NCI-H2081 (cell line): ENCODE measurements at regions not wholly inside any gene's neighbourhood (a gene's known extent, or its start where the extent isn't known, plus 50 kb on each side); places are given as distances from the start of the nearest gene placed in this dataset.
"Not testable (repeated sequence)": the region's sequence is repeated elsewhere in the genome, so short reads cannot be mapped to it uniquely, and the experiment has no call there.

Source experiments
- DNase-seq, 2 experiments: peaks; one replicate each; lab custom pipeline; 2025; lab: John Stamatoyannopoulos, UW

DNA sequence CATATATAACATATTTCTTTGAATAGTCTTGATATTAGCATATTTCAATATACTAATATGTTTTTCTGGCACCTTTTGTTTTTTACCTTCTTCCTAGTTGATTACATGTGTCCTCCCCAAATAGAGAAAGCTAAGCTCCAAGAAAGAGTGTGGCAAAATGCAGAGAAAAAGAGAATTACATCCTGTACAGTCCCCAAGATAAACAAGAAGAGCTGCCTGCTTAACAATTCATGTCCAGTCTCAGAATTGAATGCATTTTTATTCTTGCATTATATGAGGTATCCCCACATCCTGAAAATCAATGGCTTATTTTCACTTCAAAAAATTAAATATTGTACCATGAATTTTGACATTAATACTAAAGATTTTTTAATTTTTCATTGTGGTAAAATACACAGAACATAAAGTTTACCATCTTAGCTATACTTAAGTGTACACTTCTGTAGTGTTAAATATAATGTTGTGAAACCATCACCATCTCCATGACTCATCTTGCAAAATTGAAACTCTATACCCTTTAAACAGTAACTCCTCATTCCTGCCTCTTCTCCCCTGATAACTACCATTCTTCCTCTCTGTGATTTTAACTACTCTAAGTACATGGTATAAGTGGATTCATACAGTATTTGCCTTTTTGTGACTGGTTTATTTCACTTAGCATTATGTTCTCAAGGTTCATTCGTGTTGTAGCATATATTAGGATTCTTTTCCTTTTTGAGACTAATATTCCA lies 490.3 kb downstream of the COL12A1 start:
- DNase-seq = no peak

DNA sequence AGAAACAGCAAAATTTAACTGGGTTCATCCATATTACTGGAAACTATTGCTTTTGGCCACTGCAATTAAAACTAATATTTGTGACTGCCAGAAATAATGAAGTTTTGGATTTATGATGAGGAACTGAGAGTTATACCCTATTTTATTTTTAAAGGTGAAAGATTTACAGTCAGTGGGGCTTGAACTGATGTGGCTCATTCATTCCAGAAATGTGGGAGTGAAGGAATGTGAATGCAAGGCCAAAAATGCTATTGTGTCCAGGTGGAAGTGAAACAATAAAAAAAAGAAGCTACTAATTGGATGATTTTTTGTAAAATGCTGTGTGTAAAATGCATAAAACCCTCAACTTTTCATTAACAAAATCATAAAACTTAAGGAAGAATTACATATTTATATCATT lies 491.9 kb downstream of the COL12A1 start:
- no peak for DNase-seq

DNA sequence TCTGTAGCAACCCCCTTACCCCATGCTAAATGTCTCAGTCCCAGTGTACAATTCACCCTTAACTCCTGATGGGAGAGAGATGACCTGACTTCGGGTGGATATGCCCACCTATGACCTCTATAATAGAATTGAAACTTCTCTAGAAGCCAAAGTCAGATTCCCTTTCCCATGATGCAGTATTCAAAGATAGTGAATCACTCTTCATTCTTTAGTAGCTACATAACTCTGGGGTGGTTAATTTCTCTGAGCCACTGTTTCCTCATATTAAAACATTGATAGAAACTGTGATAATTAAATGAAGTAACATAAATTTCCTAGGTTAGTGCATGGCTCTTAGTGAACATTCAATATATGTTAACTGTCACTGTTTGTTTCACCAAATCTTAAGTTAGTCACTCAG lies 500.4 kb downstream of the COL12A1 start:
- DNase-seq = no peak

DNA sequence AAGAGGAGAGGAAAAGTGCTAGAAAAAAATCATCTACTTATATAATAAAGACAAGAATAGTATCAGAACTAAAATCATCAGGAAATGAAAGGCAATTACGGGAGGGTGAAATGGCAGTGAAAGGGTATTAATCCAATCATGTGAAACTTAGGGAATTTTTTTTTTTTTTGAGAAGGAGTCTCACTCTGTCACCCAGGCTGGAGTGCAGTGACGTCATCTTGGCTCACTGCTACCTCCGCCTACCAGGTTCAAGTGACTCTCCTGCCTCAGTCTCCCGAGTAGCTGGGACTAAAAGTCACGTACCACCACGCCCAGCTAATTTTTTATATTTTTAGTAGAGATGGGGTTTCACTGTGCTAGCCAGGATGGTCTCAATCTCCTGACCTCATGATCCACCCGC lies 501.3 kb downstream of the COL12A1 start:
- not testable (repeated sequence) for DNase-seq

DNA sequence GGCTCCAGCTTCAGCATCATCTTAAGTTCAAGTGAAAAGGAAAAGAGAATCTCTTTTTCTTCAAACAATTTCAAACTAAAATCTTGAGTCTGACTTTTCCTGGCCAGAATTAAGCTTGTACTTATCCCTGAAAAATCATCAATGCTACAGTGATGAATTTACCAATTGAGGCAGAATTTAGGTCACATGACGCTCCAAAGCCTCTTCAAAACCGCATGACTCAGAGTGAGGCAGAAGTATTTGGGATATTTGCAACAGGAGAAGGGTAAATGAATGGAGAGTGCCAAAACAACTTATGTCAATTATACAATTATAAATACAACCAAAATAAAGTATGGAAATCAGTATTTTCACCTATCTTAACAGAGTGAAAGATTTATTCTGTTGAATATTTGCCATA lies 515.5 kb downstream of the COL12A1 start:
- DNase-seq = no peak

DNA sequence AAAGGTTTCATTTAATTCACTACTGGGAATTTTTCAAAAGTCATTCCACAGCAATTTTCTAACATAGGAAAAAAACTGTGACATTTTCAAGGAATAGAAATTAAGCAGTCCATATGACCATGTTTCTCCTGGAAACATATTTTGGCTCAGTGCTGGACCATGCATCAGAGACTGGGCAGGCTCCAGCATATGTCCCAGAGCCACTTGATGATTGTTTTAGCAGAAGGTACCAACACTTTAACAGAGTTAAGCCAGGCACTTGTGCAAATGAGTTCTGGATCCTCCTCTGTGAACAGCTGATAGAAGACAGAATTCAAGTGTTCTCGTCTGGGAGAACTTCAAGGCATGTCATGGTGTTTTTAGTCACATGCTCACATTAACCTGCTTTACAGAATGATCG lies 516.3 kb downstream of the COL12A1 start:
- DNase-seq = no peak

DNA sequence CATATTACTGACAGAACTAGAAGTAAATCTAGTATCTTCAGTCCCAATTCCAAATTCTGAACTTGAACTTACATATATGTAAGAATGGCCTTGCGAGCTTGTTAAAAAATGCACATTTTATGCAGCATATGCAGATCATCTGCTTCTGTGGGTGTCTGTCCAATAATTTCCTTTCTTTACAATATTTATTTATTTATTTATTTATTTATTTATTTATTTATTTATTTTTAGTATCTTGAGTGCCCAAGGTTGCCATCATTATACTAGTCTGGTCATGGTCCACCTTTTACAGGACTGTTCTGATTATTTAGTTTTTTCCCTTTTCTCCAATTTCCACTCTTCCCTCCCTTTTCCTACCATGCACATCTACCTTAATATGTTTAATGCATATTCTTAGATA lies 528.4 kb downstream of the COL12A1 start:
- no peak for DNase-seq

DNA sequence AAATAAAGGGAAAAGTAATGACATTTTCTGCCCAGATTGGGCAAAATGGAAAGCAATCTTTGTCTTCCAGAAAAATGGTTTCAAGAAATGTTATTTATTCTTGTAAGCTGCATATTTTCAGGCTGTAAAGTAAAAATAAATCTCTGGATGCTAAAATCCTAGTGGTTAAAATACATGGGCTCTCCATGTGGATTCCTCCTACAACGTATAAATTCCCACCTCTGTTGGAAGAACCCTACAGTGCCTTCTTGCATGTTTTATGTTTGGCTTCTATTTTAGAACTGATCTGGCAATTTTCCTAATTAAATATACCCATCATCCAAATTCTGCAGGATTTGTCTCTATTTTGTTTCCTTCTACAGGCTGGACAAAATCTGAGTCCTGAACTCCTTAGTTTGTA lies 528.9 kb downstream of the COL12A1 start:
- DNase-seq = no peak

DNA sequence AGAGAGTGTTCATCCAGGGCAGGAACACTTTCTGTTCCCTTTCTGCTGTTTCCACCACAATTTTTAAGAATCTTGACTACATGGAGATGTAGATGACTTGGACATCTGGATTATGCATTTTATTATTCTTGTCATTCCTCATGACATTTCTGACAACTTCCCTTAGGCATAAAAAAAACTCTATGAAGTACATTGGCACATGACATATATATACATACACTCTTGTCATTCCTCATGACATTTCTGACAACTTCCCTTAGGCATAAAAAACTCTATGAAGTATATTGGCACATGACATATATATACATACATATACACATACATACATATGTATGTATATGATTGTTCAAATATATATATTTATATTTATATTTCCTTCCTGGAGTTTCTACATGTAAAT lies 531.5 kb downstream of the COL12A1 start:
- no peak for DNase-seq

DNA sequence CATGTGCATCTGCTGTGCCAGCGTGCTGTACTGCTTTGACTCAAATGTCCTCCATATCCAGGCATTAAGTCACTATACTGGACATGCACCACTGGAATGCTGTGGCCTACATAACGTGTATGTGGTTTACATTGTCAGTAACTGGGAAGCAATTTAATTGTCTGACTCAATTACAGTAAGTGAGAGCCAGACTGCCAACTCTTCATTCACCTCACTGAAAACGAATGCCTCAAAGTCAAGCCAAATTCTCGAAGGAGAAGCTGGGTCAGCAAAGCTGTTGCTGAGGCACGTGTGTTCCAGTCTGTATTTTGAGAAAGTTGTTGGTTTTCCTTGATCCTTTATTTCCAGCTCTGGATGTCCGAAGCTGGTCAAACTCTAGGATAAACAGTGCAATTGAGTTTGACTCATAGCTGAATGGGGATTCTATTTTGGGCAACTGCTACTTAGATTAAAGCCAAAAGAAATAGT lies 534.3 kb downstream of the COL12A1 start:
- DNase-seq = no peak

DNA sequence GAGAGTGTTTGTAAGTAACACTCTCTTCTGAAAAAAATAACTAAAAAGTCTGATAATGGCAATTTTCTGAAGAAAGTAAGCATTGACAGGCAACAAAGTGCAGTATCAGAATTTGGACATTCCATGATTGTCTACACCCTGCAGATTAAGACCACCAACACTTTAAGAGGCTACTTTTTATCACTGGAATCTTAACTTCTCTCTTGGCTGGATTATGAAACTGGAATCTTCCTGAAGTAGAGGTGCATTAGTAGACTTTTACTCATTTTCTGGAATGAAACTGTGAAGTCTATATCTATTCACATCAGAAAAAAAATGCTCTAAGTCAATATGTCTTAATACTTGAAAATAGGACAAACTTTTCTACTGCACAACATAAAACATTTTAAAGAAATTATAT lies 547.5 kb downstream of the COL12A1 start:
- DNase-seq = no peak

DNA sequence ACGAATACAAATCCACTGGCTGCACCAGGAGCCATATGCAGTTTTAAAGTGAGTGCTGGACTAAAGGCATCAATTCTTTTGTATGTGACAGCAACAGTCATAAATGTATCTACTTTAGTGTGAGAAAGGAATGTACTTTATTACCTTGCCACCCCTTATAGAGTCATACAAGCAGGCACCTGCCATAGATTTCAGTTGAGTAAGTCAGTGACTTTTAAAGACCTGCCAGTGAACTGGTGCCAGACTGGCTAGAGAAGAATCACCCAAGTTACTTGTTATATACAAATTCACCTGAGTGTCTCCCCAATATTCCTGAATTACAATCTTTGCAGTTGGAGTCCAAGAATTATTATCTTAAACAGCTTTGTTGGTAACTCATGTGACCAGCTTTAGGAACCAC lies 547.9 kb downstream of the COL12A1 start:
- no peak for DNase-seq

DNA sequence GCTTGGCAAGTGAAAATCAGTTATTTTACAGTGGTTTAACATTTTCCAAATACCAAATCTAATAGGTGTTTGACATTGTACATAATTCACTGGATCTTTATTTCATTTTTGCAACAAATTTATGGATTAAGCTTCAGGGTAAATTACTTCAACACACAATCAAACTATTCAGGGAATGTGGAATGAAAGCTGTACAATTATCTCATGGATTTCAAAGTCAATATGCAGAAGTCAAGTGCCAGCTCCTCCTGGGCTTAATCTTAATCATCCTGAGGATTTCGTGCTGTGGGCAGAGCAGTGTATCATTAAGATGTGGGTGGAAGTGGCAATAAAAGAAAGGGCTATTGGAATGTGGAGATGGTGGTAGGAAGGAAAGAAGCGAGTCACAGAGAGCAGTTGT lies 548.8 kb downstream of the COL12A1 start:
- DNase-seq = no peak

DNA sequence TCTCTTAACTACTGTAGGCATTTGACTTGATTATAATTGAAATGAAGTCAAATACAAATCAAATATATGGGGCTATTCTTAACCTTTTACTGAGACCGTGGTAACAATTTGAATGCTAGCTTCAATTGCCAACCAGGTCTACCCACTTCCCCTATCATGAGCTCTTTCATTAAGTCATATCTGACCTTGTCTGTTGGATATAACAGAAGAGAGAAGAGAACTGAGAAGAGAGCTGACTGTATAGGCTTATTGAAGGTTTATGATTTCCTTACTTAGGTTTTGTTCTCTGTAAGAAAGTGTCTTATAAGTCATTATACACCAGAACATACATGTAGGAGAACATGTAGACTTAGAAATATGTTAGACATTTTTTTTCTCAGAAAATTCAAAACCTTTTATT lies 549.4 kb downstream of the COL12A1 start:
- no peak for DNase-seq

DNA sequence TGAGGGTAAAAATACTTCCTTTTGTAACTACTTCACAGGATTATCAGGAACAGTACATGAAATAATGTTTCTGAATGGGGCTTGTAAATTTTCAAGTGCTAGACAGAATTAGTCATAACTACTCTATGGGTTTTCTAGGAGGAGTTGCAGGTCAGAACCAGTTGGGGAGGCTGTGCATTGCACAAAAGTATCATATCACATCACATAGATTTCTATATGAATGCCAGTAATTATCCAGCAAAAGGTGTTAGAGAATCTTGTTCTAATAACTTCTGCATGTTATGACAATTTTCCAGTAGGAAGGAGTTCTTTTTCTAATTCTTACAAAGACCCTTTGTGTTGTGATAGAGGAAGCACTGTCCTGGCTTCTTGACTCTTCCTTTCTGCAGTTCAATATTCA lies 551.6 kb downstream of the COL12A1 start:
- DNase-seq = no peak

DNA sequence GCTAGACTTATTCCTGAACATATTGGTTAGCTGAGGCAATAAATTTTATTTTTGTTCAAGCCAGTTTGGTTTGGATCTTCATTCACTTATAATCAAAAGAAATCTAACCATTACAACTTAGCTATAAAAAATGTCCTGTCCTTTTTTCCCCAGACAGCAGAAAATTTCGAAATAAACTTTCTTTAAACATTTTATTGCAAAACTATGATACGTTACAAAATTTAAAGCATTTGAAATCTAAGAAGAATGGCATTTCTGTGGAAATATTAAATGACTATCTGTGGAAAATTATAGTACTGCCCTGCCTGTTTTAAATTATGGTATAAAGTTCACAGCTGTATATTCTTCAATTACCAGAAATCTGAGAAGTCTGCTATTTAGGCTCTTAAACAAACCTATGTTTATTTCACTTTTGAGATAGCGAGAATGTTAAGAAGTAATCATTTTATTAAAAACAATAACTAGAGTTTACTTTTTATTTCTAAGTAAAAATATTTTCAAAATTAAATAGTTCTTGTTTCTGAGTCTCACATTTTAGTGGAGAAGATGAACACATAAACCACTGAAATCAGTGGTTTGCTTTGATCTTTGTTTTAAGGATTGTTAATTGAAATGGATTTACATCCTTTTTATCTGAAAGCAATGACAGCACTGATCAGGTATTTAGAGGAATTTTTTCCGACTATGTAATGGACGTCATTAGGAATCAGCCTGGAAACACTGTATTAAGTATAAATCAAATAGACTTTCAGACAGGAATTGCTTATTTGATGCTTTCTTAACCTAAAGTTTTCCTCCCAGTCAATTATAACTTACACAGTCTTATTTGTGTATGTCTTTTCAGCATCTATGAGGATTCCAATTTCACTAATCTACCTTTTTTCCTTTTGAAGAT lies 553.7 kb downstream of the COL12A1 start:
- no peak for DNase-seq

DNA sequence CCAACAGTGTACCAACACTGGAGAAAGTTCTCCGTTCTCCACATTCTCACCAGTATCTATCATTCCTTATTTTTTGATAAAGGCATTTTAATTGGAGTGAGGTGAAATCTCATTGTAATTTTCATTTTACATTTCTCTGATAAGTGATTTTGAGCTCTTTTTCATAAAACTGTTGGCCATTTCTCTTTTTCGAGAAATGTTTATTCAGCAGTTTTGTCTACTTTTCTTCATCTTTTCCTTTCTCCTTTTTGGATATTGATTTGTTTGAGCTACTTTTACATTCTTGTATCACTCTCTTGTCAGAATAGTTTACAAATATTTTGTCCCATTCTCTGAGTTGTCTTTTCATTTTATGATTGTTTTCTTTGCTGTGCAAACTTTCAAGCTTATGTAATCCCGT lies 555.2 kb downstream of the COL12A1 start:
- DNase-seq = no peak

DNA sequence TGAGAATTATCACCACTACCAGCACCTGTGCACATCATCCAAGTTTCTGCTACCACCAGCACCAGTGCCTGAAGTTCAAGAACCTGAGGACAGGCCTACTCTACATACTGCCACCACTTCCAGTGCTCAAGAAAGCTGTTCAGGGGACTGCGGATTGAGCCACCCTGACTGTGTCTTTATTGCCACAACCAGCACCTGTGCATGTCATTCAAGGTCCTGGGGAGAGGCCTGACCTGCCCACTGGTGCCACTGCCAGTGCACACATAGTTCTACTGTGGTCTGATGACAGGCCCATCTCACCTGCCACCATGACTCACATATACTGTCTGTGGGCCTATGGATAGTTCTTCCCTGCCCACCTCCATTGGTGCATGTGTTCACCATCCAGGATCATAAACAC lies 559.4 kb downstream of the COL12A1 start:
- no peak for DNase-seq

DNA sequence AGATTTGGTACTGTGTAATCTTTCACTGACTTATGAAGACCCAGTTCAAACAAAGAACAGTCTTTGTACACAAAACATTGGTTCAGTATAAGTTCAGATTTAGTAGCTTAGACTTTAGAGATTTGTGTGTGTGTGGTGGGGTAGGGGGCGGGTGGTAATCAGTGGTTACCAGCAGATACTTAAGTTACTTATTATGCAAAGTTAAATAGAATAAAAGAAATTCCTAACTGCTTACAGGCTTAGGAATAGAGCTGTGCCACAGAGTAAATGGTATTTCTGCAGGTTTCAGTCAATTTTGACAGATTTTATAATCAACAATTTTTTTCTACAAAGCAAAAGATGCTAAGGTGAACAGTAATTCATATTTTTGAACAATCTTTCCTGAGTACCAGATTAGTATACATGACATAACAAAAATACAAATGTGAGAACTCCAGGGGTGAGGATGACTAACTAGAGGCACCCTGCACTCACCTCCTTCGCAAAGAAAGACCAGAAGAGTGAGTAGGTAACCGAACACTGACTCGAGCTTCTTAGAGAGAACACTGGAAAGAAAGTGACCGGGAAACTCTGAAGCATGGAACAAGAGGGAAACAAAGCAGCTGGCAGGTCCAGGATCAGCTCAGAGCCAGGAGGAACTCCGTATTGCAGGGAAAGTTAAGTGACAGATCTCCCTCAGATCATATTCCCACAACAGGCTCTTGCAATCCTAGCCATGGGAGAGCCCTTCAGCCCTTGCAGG lies 560.6 kb downstream of the COL12A1 start:
- no peak for DNase-seq

DNA sequence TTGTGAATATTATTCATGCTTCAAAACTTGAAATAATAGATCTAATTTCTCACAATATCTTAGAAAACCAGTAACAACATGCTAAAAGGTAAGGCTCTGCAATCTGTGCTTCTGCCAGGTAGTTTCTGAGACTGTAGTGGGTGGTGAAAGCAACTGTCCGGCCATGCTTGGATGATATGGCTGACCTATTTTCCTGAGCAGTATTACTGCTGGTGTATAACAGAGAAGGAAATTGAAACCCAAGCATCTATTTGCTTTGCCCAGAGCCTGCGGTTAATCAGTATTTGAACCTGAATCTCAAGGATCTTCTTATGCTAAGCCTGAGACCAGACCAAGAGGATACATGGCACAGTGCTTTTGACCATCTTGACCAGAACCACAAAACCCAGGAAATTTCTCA lies 563.8 kb downstream of the COL12A1 start:
- no peak for DNase-seq

DNA sequence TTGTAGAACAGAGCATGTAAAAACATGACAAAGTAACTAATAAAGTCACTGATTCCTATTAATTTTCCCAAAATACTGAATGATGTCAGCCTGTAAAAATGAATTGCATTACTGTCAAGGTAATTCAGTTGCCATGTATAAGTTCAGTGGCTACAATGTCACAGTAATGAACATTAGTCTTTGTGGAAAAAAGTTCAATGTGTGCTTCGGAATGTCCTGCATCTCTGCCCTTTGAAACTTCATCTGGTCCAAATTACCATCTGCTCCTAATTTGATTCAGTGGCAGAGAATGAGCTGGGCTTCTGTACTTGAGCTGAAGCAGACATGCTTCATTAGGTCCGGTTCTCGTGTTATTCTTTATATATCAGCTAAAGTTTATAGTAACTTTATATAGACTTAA lies 567.4 kb downstream of the COL12A1 start:
- DNase-seq = no peak

DNA sequence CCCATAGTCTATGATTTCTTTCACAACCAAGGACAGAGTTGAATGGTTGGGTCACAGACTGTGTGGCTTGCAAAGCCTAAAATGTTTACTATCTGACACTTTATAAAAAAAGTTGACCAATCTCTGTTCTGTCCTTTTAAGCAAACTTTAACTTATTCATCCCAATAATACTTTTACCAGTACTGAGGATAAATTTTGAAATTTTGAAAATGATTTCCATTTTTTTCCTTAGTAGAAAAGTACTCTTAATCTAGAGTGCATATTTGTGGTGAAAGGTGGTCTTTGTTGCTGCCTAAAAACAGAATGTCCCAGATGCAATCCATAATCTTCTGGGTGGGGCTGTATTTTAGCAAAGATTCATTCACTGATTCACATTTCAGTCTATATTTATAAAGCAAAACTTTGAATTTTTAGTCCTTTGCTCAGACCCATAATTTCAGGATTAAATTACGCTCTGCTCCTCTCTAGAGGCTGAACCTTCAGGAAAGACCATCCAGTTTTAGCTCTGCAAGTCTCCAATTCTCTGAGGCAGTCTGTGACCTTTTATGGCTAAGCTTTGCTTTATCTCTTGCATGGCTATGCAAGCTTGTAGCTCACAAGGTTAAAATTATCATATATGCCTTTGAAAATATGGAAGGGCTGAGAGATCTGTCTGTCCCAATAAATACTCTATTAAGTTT lies 573.5 kb downstream of the COL12A1 start:
- DNase-seq = no peak
